Neuronal stem cell (in vitro differentiated cells): ENCODE measurements at regions not wholly inside any gene's neighbourhood (a gene's known extent, or its start where the extent isn't known, plus 50 kb on each side); places are given as distances from the start of the nearest gene placed in this dataset.
A peak's percentile ranks its signal among the peaks of the same experiment; 100 is the strongest.

ENCODE experiments used
- DNase-seq: peaks from one replicate; pipeline ENCODE4 v3.0.0-alpha.2; 2013; ENCODE audit warnings: low spot score
- H2AFZ ChIP-seq: one replicate; pipeline ENCODE4 v1.6.1; 2013; ENCODE audit warnings: mild to moderate bottlenecking, low read length, inconsistent platforms
- H2AK5ac ChIP-seq: 2 replicates; pipeline ENCODE4 v1.6.1; 2013; ENCODE audit warnings: low read depth, mild to moderate bottlenecking, inconsistent platforms, low read length, moderate library complexity, mixed read lengths
- H2BK120ac ChIP-seq: 2 replicates; pipeline ENCODE4 v1.6.1; 2013; ENCODE audit warnings: low read depth, mild to moderate bottlenecking, inconsistent platforms, low read length, moderate library complexity, mixed read lengths
- H2BK12ac ChIP-seq: one replicate; pipeline ENCODE4 v1.6.1; 2013; ENCODE audit warnings: low read length, inconsistent platforms
- H2BK15ac ChIP-seq: 2 replicates; pipeline ENCODE4 v1.6.1; 2013; ENCODE audit warnings: mild to moderate bottlenecking, low read length, inconsistent platforms, mixed read lengths
- H2BK5ac ChIP-seq: one replicate; pipeline ENCODE4 v1.6.1; 2013; ENCODE audit warnings: inconsistent platforms, mild to moderate bottlenecking, low read length, moderate library complexity
- H3K14ac ChIP-seq: one replicate; pipeline ENCODE4 v1.6.1; 2013; ENCODE audit warnings: low read length, inconsistent platforms
- H3K18ac ChIP-seq: 2 replicates; pipeline ENCODE4 v1.6.1; 2013; ENCODE audit warnings: low read length, inconsistent platforms
- H3K23ac ChIP-seq: 2 replicates; pipeline ENCODE4 v1.6.1; 2013; ENCODE audit warnings: low read depth, mild to moderate bottlenecking, mixed read lengths, low read length, inconsistent platforms; ENCODE audit not compliant: poor library complexity
- H3K27ac ChIP-seq: replicated peaks from 3 replicates; pipeline ENCODE4 v1.5.1; 2013; ENCODE audit warnings: low read length, inconsistent platforms
- H3K27me3 ChIP-seq, 3 experiments: 2 replicates each; pipeline ENCODE4 v1.6.1; 2013; ENCODE audit warnings: low read length in 3 of 3, mild to moderate bottlenecking in 2 of 3, inconsistent platforms in 1 of 3, low read depth in 1 of 3, mixed read lengths in 1 of 3, moderate library complexity in 1 of 3; ENCODE audit not compliant: control insufficient read depth in 3 of 3, insufficient read depth in 3 of 3
- H3K36me3 ChIP-seq, 2 donors: replicated peaks in 1 of 2; 2 replicates each; pipeline ENCODE4 v1.6.1; 2013; ENCODE audit warnings: low read length in 2 of 2; ENCODE audit not compliant: control insufficient read depth in 2 of 2, insufficient read depth in 2 of 2
- H3K4ac ChIP-seq: 2 replicates; pipeline ENCODE4 v1.6.1; 2013; ENCODE audit warnings: inconsistent platforms, mild to moderate bottlenecking, low read length, moderate library complexity
- H3K4me1 ChIP-seq, 2 donors: 1 replicate in 1 of 2; 2 replicates in 1 of 2; pipeline ENCODE4 v1.6.1; 2013; ENCODE audit warnings: low read length in 2 of 2, low read depth in 1 of 2; ENCODE audit not compliant: control insufficient read depth in 2 of 2, insufficient read depth in 1 of 2
- H3K4me2 ChIP-seq: one replicate; pipeline ENCODE4 v1.6.1; 2013; ENCODE audit warnings: mild to moderate bottlenecking, low read length, inconsistent platforms; ENCODE audit not compliant: insufficient read depth, poor library complexity, severe bottlenecking
- H3K4me3 ChIP-seq, 2 donors: 2 replicates each; pipeline ENCODE4 v1.5.1; 2013; ENCODE audit warnings: low read length in 2 of 2, mild to moderate bottlenecking in 2 of 2, inconsistent platforms in 1 of 2, moderate library complexity in 1 of 2
- H3K79me1 ChIP-seq: one replicate; pipeline ENCODE4 v1.6.1; 2013; ENCODE audit warnings: low read depth, mild to moderate bottlenecking, inconsistent platforms, low read length, moderate library complexity
- H3K9ac ChIP-seq: one replicate; pipeline ENCODE4 v1.6.1; 2013; ENCODE audit warnings: mild to moderate bottlenecking, low read depth, low read length, inconsistent platforms; ENCODE audit not compliant: poor library complexity
- H3K9me3 ChIP-seq, 2 donors: replicated peaks in 1 of 2; 2 replicates each; pipeline versions ENCODE3 to v1.6.1; 2013; ENCODE audit warnings: low read length in 2 of 2, mild to moderate bottlenecking in 2 of 2, inconsistent platforms in 1 of 2, low read depth in 1 of 2, mixed read lengths in 1 of 2, moderate library complexity in 1 of 2; ENCODE audit not compliant: control insufficient read depth in 2 of 2, insufficient read depth in 1 of 2
- H4K8ac ChIP-seq: one replicate; pipeline ENCODE4 v1.6.1; 2013; ENCODE audit warnings: low read depth, mild to moderate bottlenecking, inconsistent platforms, low read length, moderate library complexity
- H4K91ac ChIP-seq: one replicate; pipeline ENCODE4 v1.6.1; 2013; ENCODE audit warnings: low read length, low read depth, mild to moderate bottlenecking, inconsistent platforms; ENCODE audit not compliant: poor library complexity
- WGBS, 2 donors: extraction: QIAGEN DNeasy Blood & Tissue Kit; methylation state at CpG; one replicate each; pipeline ENCODE4 v1.1.7; 2013; ENCODE audit warnings: missing lambda C conversion rate in 2 of 2, mixed read lengths in 1 of 2; ENCODE audit not compliant: insufficient read length in 2 of 2, insufficient replicate concordance in 1 of 2; ENCODE audit errors: extremely low coverage in 2 of 2; 5-methylcytosine and 5-hydroxymethylcytosine counted together

- Histone ChIP-seq H3K4me3 (no peak overlapping the region), H3K79me1 (no peaks in the 10 kb centered on the region), H2BK120ac (no peak overlapping the region), H3K27me3 (no peaks in the 10 kb centered on the region), H4K8ac (no peak overlapping the region), H2BK12ac (no peak overlapping the region), H3K23ac (no peak overlapping the region), H3K4me2 (no peak overlapping the region), H2BK5ac (no peak overlapping the region), H3K9me3 (peaks cover 0 to 6% of the 10 kb centered on the region in 2 donors), H3K18ac (no peak overlapping the region), H3K9ac (no peak overlapping the region), H3K27ac (no peak overlapping the region), H2BK15ac (no peak overlapping the region), H3K36me3 (no peaks in the 10 kb centered on the region), H4K91ac (no peak overlapping the region), H2AK5ac (no peak overlapping the region), H3K14ac (no peak overlapping the region), H2AFZ (no peak overlapping the region), H3K4me1 (no peaks in the 10 kb centered on the region), H3K4ac (no peak overlapping the region)
- WGBS, 2 donors, result no CpG with 5 or more reads among the region's 5 CpGs
- DNase-seq, result no peak
These were observed 137.6 kb upstream of the HS6ST1 start for GRCh38 chr2:128456281-128456680.

- Histone ChIP-seq H3K18ac (peak overlapping the region; percentile 25), H4K8ac (no peak overlapping the region), H3K4ac (no peak overlapping the region), H2BK5ac (no peak overlapping the region), H3K9ac (peak overlapping the region; percentile 2), H4K91ac (no peak overlapping the region), H2AFZ (no peak overlapping the region), H3K27me3 (no peaks in the 10 kb centered on the region), H3K9me3 (peaks cover 0 to 10% of the 10 kb centered on the region in 2 donors), H2BK15ac (no peak overlapping the region), H2BK120ac (no peak overlapping the region), H3K4me2 (no peak overlapping the region), H3K23ac (peak overlapping the region; percentile 52), H3K4me3 (no peak overlapping the region), H2BK12ac (no peak overlapping the region), H3K4me1 (no peaks in the 10 kb centered on the region), H3K79me1 (no peaks in the 10 kb centered on the region), H3K27ac (no peak overlapping the region), H3K14ac (no peak overlapping the region), H2AK5ac (peak overlapping the region; percentile 59), H3K36me3 (no peaks in the 10 kb centered on the region)
- no CpG with 5 or more reads among the region's 4 CpGs for WGBS, 2 donors
- DNase-seq, result no peak
These were observed 138.4 kb upstream of the HS6ST1 start for GRCh38 chr2:128457006-128457604.

DNA sequence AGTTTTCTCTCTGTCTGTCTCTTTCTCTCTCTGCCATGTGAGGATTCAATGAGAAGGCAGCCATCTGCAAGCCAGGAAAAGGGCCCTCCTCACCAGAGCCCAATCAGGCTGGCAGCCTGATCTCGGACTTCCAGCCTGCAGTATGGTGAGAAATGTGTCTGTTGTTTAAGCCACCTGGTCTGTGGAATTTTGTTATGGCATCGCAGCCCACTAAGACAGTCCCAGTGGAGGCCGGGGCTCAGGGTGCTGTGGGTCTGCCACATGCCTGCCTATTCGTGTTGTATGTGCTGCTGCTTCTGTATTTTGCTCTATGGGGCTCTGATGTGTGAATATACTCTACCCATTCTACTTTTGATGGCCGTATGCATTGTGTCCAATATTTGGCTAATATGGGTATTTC is 139.0 kb upstream of the HS6ST1 start:
- no peak overlapping the region for H2AFZ ChIP-seq
- H3K4me1 ChIP-seq, result no peaks in the 10 kb centered on the region
- H3K9ac ChIP-seq, result no peak overlapping the region
- no peak overlapping the region for H2BK15ac ChIP-seq
- no peak overlapping the region for H3K14ac ChIP-seq
- no peaks in the 10 kb centered on the region for H3K36me3 ChIP-seq
- H2AK5ac ChIP-seq, result no peak overlapping the region
- H4K91ac ChIP-seq, result no peak overlapping the region
- no peak overlapping the region for H3K23ac ChIP-seq
- no peak overlapping the region for H4K8ac ChIP-seq
- H3K4me2 ChIP-seq, result no peak overlapping the region
- H3K4ac ChIP-seq, result no peak overlapping the region
- no peak overlapping the region for H3K4me3 ChIP-seq
- no peaks in the 10 kb centered on the region for H3K79me1 ChIP-seq
- H2BK120ac ChIP-seq, result no peak overlapping the region
- DNase-seq, result no peak
- H2BK12ac ChIP-seq, result no peak overlapping the region
- WGBS, 2 donors, result no CpG with 5 or more reads among the region's 5 CpGs
- H3K27me3 ChIP-seq, result no peaks in the 10 kb centered on the region
- H3K27ac ChIP-seq, result no peak overlapping the region
- H3K18ac ChIP-seq, result peak overlapping the region; percentile 33
- H2BK5ac ChIP-seq, result no peak overlapping the region
- peaks cover 0 to 10% of the 10 kb centered on the region in 2 donors for H3K9me3 ChIP-seq

DNA sequence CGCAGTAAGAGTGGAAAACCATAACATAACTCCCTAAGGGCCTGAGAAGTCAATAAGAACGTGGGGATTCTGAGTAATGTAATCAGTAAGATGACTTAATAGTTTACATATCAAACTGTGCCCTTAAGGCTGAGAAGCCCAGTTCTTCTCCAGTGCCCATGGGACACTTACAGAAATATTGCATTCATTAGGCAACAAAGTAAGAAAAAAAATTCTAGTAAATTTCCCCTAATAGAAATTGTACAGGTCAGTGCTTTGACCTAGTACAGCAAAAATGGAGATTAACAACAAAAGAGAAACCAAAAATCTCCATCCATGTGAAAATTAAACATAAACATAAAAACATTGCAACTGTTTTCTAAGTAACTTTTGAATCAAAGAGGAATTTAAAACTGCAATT is 139.8 kb upstream of the HS6ST1 start:
- H3K23ac ChIP-seq, result no peak overlapping the region
- H3K27ac ChIP-seq, result no peak overlapping the region
- WGBS, 2 donors, result no CpG with 5 or more reads among the region's 2 CpGs
- H3K18ac ChIP-seq, result no peak overlapping the region
- H3K4me3 ChIP-seq, result no peak overlapping the region
- no peak overlapping the region for H3K4ac ChIP-seq
- DNase-seq, result no peak
- no peak overlapping the region for H2BK15ac ChIP-seq
- H3K79me1 ChIP-seq, result no peaks in the 10 kb centered on the region
- H4K8ac ChIP-seq, result no peak overlapping the region
- H3K9me3 ChIP-seq, result peaks cover 0 to 10% of the 10 kb centered on the region in 2 donors
- no peak overlapping the region for H2BK120ac ChIP-seq
- H3K36me3 ChIP-seq, result no peaks in the 10 kb centered on the region
- no peak overlapping the region for H2BK5ac ChIP-seq
- no peaks in the 10 kb centered on the region for H3K27me3 ChIP-seq
- no peak overlapping the region for H3K14ac ChIP-seq
- no peak overlapping the region for H2BK12ac ChIP-seq
- H2AK5ac ChIP-seq, result no peak overlapping the region
- H3K4me1 ChIP-seq, result no peaks in the 10 kb centered on the region
- H3K4me2 ChIP-seq, result no peak overlapping the region
- H4K91ac ChIP-seq, result no peak overlapping the region
- H3K9ac ChIP-seq, result no peak overlapping the region
- no peak overlapping the region for H2AFZ ChIP-seq
